ENCODE measurements at regions not wholly inside any gene's neighbourhood (a gene's known extent, or its start where the extent isn't known, plus 50 kb on each side); places are given as distances from the start of the nearest gene placed in this dataset.

- Histone ChIP-seq H3K27me3 (no peaks in the 10 kb centered on the region), H3K9me3 (no peaks in the 10 kb centered on the region), H3K4me3 (no peak overlapping the region), H3K4me1 (no peaks in the 10 kb centered on the region), H3K27ac (no peak overlapping the region), H3K36me3 (no peaks in the 10 kb centered on the region)
- peak; percentile 58 to 97 (median 92) for ATAC-seq
- TF ChIP-seq CTCF (IDR thresholded peaks at IDR 0.05), result peak in 3 of 4 donors; percentile 64 to 75 (median 66)
- 8% methylated on average over 6 of the region's 6 CpGs for WGBS, 2 donors
- peak; percentile 42 to 87 (median 67) for DNase-seq
- intact Hi-C loops (cut with DNase I), result no loop called here
- FAIRE-seq, result no peak
These were observed 392.7 kb upstream of the MAN1A1 start for GRCh38 chr6:119742188-119742803.

DNA sequence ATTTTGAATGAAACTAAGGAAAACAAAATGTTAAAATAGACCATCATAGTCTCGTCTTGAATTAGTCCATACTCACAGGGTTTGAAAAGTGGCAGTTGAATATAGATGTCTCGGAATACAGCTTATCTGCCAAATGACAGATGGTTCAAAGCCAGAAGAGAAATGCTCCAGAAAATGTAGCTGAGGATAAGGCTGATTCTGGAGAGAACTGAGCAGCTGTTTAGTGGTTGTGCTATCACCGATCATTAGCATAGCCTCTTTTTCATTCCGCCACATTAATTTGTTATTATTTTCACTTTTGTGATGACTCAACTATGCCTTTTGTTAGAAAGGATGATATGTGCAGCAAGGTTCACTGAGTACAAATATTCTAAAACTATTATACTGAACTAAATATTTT, 390.2 kb upstream of the MAN1A1 start:
- H3K4me3 ChIP-seq, result no peak overlapping the region
- H3K27me3 ChIP-seq, result no peaks in the 10 kb centered on the region
- 25 to 31% methylated on average over 4 of the region's 4 CpGs for WGBS, 2 donors
- no peak for TF ChIP-seq CTCF (IDR thresholded peaks at IDR 0.05)
- no peaks in the 10 kb centered on the region for H3K4me1 ChIP-seq
- H3K9me3 ChIP-seq, result no peaks in the 10 kb centered on the region
- no peak overlapping the region for H3K27ac ChIP-seq
- intact Hi-C loops (cut with DNase I), result no loop called here
- no peak for DNase-seq
- ATAC-seq, result no peak
- no peaks in the 10 kb centered on the region for H3K36me3 ChIP-seq
- no peak for FAIRE-seq

- Histone ChIP-seq H3K27ac (no peak overlapping the region), H3K4me1 (no peaks in the 10 kb centered on the region), H3K4me3 (no peak overlapping the region), H3K9me3 (no peaks in the 10 kb centered on the region), H3K36me3 (no peaks in the 10 kb centered on the region), H3K27me3 (no peaks in the 10 kb centered on the region)
- intact Hi-C loops (cut with DNase I), result no loop called here
- 63 to 71% methylated on average over 1 of the region's 1 CpG for WGBS, 2 donors
- DNase-seq, result no peak
- no peak for FAIRE-seq
- ATAC-seq, result no peak
- no peak for TF ChIP-seq CTCF (IDR thresholded peaks at IDR 0.05)
These were observed 388.9 kb upstream of the MAN1A1 start for GRCh38 chr6:119738425-119738824.

DNA sequence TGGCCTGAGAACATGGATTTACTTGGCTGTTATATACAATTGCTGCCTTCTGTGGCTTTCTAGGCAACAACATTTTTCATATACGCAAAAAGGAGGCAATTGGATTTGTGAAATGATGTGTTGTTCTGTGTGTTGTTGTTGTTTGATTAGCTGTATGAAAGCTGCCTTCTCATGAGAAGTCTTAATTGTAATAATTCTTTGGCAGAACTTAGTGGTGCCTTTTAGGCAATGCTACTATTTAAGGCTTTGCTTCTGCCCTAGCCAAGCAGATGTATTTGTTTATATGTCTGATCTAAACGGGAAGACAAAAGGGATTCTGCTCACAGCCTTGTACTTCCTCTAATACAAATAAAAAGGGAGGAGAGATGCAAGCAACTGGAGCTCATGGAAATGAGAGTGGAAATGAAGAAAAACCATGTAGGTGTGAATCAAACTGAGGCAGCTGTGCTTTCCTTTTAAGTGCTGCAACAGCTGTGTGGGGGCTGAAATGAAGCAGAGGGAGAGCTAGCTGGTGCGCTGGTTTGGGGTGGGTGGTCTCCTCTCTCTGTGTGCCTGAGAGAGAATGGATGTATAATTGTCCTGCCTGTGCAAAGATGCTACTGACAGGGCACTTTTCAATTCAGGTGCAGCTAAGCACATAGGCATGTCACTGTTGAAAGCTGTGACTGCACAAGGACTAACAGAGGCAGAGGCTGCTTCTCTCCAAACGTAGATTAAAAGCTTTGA, 386.9 kb upstream of the MAN1A1 start:
- no peaks in the 10 kb centered on the region for H3K9me3 ChIP-seq
- no peak overlapping the region for H3K4me3 ChIP-seq
- H3K27me3 ChIP-seq, result no peaks in the 10 kb centered on the region
- H3K4me1 ChIP-seq, result no peaks in the 10 kb centered on the region
- DNase-seq (no peak), FAIRE-seq (no peak), ATAC-seq (no peak)
- intact Hi-C loops (cut with DNase I), result no loop called here
- TF ChIP-seq CTCF (IDR thresholded peaks at IDR 0.05), result no peak
- 45 to 55% methylated on average over 4 of the region's 4 CpGs for WGBS, 2 donors
- H3K36me3 ChIP-seq, result no peaks in the 10 kb centered on the region
- no peak overlapping the region for H3K27ac ChIP-seq

DNA sequence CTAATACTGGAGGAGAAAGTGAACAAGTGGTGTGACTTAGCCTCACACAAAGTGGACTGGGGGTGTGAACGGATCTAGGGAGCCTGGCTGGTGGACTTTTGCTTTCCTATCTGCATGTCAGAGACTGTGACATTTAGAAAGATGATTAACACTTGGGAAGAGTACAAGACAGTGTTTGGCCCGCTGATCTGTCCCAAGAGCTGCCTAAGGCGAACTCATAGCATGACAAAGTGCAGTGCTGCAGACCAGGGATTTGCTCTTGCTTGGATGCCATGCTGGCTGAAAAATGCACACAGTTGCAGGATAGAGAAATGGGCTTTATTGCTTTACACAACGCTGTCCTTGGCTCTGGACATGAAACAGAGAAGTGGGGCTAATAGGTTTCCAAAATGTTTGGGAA, 386.0 kb upstream of the MAN1A1 start:
- FAIRE-seq (no peak), DNase-seq (no peak), ATAC-seq (no peak)
- no peak for TF ChIP-seq CTCF (IDR thresholded peaks at IDR 0.05)
- no peaks in the 10 kb centered on the region for H3K9me3 ChIP-seq
- H3K36me3 ChIP-seq, result no peaks in the 10 kb centered on the region
- intact Hi-C loops (cut with DNase I), result no loop called here
- no peak overlapping the region for H3K27ac ChIP-seq
- H3K4me3 ChIP-seq, result no peak overlapping the region
- WGBS, 2 donors, result 57 to 73% methylated on average over 4 of the region's 4 CpGs
- no peaks in the 10 kb centered on the region for H3K4me1 ChIP-seq
- no peaks in the 10 kb centered on the region for H3K27me3 ChIP-seq
